Spinal cord (tissue), 9 donors: ENCODE measurements at regions not wholly inside any gene's neighbourhood (a gene's known extent, or its start where the extent isn't known, plus 50 kb on each side); places are given as distances from the start of the nearest gene placed in this dataset.

Experiments
- DNase-seq, 6 donors: peaks; one replicate each; pipeline versions ENCODE4 v3.0.0 to v3.0.0-alpha.2; 2013 to 2015; ENCODE audit warnings: low spot score in 6 of 6, low read depth in 4 of 6
- H3K27ac ChIP-seq: one replicate; pipeline ENCODE4 v1.5.1; 2013; ENCODE audit warnings: low read depth, low read length, control low read depth
- H3K27me3 ChIP-seq: one replicate; pipeline ENCODE4 v1.6.1; 2013; ENCODE audit warnings: low read length; ENCODE audit not compliant: control insufficient read depth, insufficient read depth
- H3K36me3 ChIP-seq: one replicate; pipeline ENCODE4 v1.6.1; 2013; ENCODE audit warnings: low read length; ENCODE audit not compliant: control insufficient read depth, insufficient read depth
- H3K4me1 ChIP-seq: one replicate; pipeline ENCODE4 v1.6.1; 2013; ENCODE audit warnings: low read length; ENCODE audit not compliant: control insufficient read depth, insufficient read depth
- H3K4me3 ChIP-seq: one replicate; pipeline ENCODE4 v1.5.1; 2013; ENCODE audit warnings: low read depth, low read length, control low read depth
- H3K9me3 ChIP-seq: one replicate; pipeline ENCODE4 v1.6.1; 2013; ENCODE audit warnings: low read length; ENCODE audit not compliant: control insufficient read depth, insufficient read depth
- WGBS: methylation state at CpG from one replicate; pipeline ENCODE4 v1.1.5; 2013; ENCODE audit warnings: missing lambda C conversion rate; ENCODE audit not compliant: insufficient coverage; 5-methylcytosine and 5-hydroxymethylcytosine counted together
- donor health status: healthy.

- Histone ChIP-seq H3K9me3 (no peaks in the 10 kb centered on the region), H3K4me1 (no peaks in the 10 kb centered on the region), H3K36me3 (no peaks in the 10 kb centered on the region), H3K27me3 (no peaks in the 10 kb centered on the region), H3K27ac (no peak overlapping the region), H3K4me3 (no peak overlapping the region)
- no peak for DNase-seq
- WGBS, result no CpG with 5 or more reads among the region's 3 CpGs
Measured at GRCh38 chr6:23414922-23415321, 711.1 kb upstream of the NRSN1 start.

GRCh38 chr6:23415819-23416427, 710.1 kb upstream of the NRSN1 start:
- Histone ChIP-seq H3K4me3 (no peak overlapping the region), H3K27me3 (no peaks in the 10 kb centered on the region), H3K27ac (no peak overlapping the region), H3K9me3 (no peaks in the 10 kb centered on the region), H3K36me3 (no peaks in the 10 kb centered on the region), H3K4me1 (no peaks in the 10 kb centered on the region)
- DNase-seq, result no peak
- 94% methylated on average over 5 of the region's 5 CpGs for WGBS

GRCh38 chr6:23417133-23417532, 708.9 kb upstream of the NRSN1 start:
- H3K4me3 ChIP-seq, result no peak overlapping the region

GRCh38 chr6:23418095-23418494, 707.9 kb upstream of the NRSN1 start:
- Histone ChIP-seq H3K4me3 (no peak overlapping the region), H3K27me3 (no peaks in the 10 kb centered on the region), H3K4me1 (no peaks in the 10 kb centered on the region), H3K36me3 (no peaks in the 10 kb centered on the region), H3K9me3 (no peaks in the 10 kb centered on the region), H3K27ac (no peak overlapping the region)
- WGBS, result 81% methylated on average over 2 of the region's 3 CpGs
- no peak for DNase-seq

More at GRCh38 chr6:23417133-23417532, 708.9 kb upstream of the NRSN1 start:
- WGBS, result 89% methylated on average over 4 of the region's 9 CpGs
- no peak overlapping the region for H3K27ac ChIP-seq
- no peaks in the 10 kb centered on the region for H3K4me1 ChIP-seq
- no peak for DNase-seq
- no peaks in the 10 kb centered on the region for H3K36me3 ChIP-seq
- H3K27me3 ChIP-seq, result no peaks in the 10 kb centered on the region
- H3K9me3 ChIP-seq, result no peaks in the 10 kb centered on the region

GRCh38 chr6:23419046-23419445, 707.0 kb upstream of the NRSN1 start:
- H3K27ac ChIP-seq, result no peak overlapping the region
- H3K4me1 ChIP-seq, result no peaks in the 10 kb centered on the region
- no peaks in the 10 kb centered on the region for H3K36me3 ChIP-seq
- H3K27me3 ChIP-seq, result no peaks in the 10 kb centered on the region
- H3K9me3 ChIP-seq, result no peaks in the 10 kb centered on the region
- DNase-seq, result no peak
- no CpG with 5 or more reads among the region's 1 CpG for WGBS
- H3K4me3 ChIP-seq, result no peak overlapping the region

GRCh38 chr6:23420659-23421350, 705.2 kb upstream of the NRSN1 start:
- no peaks in the 10 kb centered on the region for H3K4me1 ChIP-seq
- no peaks in the 10 kb centered on the region for H3K27me3 ChIP-seq
- no peak overlapping the region for H3K27ac ChIP-seq
- no peak for DNase-seq
- WGBS, result 96% methylated on average over 4 of the region's 4 CpGs
- no peak overlapping the region for H3K4me3 ChIP-seq
- no peaks in the 10 kb centered on the region for H3K36me3 ChIP-seq
- H3K9me3 ChIP-seq, result no peaks in the 10 kb centered on the region

- Histone ChIP-seq H3K27me3 (no peaks in the 10 kb centered on the region), H3K4me3 (no peak overlapping the region), H3K36me3 (no peaks in the 10 kb centered on the region), H3K9me3 (no peaks in the 10 kb centered on the region), H3K27ac (no peak overlapping the region), H3K4me1 (no peaks in the 10 kb centered on the region)
- WGBS, result 83% methylated on average over 3 of the region's 3 CpGs
- no peak for DNase-seq
Measured at GRCh38 chr6:23424584-23424983, 701.4 kb upstream of the NRSN1 start.

- WGBS, result no CpG with 5 or more reads among the region's 2 CpGs
- Histone ChIP-seq H3K36me3 (no peaks in the 10 kb centered on the region), H3K4me1 (no peaks in the 10 kb centered on the region)
Measured at GRCh38 chr6:23435126-23435525, 690.9 kb upstream of the NRSN1 start.

GRCh38 chr6:23435798-23436197, 690.2 kb upstream of the NRSN1 start:
- no peaks in the 10 kb centered on the region for H3K27me3 ChIP-seq
- no peak for DNase-seq
- H3K36me3 ChIP-seq, result no peaks in the 10 kb centered on the region
- H3K27ac ChIP-seq, result no peak overlapping the region
- no CpG with 5 or more reads among the region's 1 CpG for WGBS
- H3K9me3 ChIP-seq, result peaks cover 2% of the 10 kb centered on the region
- no peaks in the 10 kb centered on the region for H3K4me1 ChIP-seq
- H3K4me3 ChIP-seq, result no peak overlapping the region

More at GRCh38 chr6:23435126-23435525, 690.9 kb upstream of the NRSN1 start:
- Histone ChIP-seq H3K4me3 (no peak overlapping the region), H3K27me3 (no peaks in the 10 kb centered on the region), H3K9me3 (peaks cover 2% of the 10 kb centered on the region), H3K27ac (no peak overlapping the region)
- DNase-seq, result peak in 1 of 6 donors; percentile 20
